HG03469 (cell line): ENCODE measurements at regions not wholly inside any gene's neighbourhood (a gene's known extent, or its start where the extent isn't known, plus 50 kb on each side); places are given as distances from the start of the nearest gene placed in this dataset.

Source experiments
- ATAC-seq: cut with Tn5 transposase; IDR thresholded peaks from one replicate; pipeline ENCODE4 v1.9.1; 2021; ENCODE audit warnings: mild to moderate bottlenecking, moderate library complexity, moderate number of reproducible peaks; ENCODE audit not compliant: unreplicated experiment

DNA sequence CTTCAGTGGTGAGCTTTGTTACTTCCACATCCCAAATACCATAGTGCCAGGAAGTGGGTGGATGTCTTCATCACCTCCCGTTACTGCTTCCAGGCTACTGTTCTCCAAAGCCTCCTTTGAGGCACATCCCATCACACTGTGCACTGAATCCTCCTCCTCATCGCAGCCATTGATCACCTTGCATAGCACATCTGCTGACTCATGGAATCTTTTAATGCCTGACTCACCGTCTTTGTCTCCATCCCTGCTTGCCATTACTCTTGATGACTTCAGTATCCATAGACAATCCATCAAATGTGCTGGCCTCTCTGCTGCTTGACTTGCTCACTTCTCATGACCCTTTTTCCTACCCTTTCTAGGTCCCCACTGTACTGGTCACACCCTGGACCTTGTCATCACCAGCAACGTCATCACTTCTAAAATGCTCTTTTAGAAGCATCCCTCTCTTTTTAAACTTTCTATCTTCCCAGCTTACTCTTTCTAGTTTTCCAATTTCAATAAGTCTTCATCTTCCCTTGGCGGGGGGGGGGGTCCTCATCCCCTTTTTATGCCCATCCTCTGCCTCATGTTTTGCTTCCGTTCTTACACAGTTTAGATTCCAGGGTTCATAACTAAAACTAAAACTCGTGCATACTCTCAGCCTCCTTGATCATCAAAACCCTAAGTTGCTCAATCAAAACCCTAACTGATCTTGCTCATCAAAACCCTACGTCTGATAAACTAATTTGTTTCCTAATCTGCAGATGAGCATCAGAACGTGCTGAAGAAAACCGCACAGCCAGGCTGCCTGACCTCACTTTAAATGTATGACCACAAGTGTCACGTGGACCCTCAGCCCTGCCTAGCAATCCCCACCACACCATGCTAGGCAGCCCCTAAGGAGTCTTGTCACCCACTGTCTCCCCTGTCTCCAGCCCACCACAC is 289.7 kb upstream of the ZFHX3 start:
- ATAC-seq: no peak

GRCh38 chr16:73329358-73330286 is 281.7 kb upstream of the ZFHX3 start:
- no peak for ATAC-seq

DNA sequence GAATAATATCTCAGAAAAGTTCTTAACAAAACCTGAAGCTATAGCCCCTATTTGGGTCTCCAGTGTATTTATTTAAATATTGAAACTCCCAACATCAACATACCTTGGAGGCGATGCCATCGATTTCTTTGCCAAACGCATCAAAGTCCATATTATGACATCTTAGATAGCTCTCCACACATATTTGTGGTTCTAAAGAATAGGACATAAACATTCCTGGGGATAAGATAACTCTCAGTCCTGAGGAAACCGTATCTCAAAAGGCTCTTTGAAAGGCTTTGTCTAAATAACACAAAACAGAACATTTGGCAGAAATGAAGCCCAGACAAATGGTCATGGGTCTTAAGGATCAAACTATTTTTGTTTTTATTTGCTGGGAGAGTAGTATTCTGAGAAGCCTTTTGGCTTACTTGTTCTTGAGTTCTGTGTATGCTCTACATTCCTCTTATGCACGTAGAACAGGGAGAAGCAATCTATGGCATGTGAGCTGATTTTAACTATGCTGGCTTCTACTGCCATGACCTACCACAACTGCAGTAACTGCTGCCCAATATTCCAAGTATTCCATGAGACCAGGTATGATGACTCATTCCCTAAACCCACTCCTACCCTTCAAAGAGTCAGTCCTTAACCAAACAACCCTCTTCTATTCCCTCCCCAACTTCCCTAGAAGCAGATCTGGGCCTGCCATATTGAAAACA is 279.0 kb upstream of the ZFHX3 start:
- ATAC-seq: no peak

- ATAC-seq: no peak
These were observed 278.3 kb upstream of the ZFHX3 start for GRCh38 chr16:73326221-73326620.

DNA sequence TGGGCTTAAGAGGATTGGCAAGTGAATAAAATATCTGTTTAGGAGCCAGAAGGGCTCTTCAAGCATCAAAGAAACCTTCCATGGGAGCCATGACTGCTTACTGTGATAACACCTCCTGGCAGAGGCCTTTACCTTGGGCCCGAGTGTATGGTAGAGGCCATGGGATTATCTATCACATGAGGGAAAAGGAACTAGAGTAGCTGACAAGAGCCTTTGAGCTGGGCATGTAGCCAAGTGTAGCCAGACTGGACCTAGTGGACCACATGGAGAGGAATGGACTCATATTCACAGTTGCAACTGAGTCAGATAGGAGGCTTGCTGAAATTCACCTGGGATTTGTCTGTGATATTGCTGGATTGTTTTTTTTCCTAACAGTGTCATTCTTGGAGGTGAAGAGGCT is 276.0 kb upstream of the ZFHX3 start:
- ATAC-seq: no peak

GRCh38 chr16:73322856-73323255 is 274.9 kb upstream of the ZFHX3 start:
- no peak for ATAC-seq

DNA sequence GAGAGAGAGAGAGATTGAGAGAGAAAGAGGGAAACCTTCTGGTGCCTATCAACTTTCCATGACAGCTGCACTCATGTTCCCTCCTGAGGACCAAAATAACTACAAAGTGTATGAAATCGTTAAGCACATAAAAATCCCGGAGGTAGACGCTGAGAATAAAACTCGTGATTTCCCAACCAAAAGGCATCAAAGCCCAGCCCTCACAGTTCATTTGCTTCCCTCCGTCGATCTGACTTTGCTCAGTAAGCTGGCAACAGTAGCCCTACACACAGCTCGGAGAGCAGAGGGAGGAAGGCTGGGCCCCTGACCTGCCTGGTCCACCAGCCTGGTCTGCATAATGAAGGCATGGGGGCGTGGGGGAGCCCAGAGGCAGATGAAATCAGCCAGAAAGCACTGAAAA is 273.9 kb upstream of the ZFHX3 start:
- no peak for ATAC-seq

DNA sequence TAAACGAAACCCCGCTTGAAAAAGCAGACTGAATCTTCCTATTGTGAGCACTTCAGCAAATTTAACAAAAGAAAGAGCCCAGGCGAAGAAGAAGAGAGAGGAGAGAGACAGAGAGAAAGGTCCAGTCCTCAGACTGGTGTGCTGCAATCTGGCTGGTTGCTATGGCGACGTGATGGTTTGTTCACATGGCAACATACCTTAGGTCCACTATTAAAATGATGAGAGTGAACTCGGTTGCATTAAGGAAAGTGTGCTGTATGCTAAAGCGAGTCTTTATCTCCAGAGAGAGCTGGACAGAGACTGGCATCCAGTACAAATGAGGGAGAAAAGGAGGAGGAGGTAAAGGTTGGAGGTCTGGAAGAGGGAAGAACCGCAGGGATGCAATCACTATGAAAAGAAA is 271.8 kb upstream of the ZFHX3 start:
- ATAC-seq: no peak

DNA sequence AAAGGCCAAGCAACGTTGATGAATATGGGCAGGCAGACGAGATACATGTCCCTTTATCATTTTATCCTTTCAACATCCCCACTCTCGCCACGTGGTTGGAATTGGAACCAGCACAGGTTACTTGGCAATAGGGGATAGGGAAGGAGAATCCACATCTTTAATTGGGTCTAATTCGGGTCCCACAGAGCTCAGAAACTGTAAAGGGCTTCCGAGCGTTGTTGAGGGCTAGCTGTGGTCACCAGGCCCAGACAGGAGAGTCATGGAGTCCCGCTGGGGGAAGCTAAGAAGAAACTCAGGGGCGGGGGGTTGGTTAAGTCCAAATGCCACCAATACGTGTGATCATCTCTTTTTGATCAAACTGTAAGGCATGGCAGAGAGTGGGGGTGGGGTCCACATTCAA is 271.3 kb upstream of the ZFHX3 start:
- ATAC-seq: no peak

DNA sequence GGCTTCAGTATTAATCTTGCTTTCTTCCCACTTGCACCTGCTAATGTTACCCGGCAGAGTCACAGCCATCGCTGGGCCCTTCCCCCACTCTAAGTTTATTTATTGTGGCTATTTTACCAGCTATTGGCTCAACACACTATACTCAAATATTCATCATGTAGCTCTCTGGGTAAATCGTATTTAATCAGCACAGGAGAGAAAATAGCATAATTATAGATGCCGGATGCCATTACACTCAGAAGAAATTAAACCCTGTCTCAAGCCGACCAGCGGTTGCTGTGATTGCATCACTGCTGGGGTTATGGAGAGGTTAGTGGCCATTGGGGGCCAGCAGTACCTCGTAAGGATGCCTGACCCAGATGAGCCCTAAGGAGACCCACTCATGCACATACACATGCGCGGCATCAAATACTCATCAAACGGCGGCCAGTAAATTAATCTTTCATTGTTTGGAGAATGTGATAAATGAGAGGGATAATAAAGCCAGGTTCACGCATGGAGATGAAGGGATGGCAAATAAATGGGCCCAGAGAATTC is 269.5 kb upstream of the ZFHX3 start:
- ATAC-seq: no peak

DNA sequence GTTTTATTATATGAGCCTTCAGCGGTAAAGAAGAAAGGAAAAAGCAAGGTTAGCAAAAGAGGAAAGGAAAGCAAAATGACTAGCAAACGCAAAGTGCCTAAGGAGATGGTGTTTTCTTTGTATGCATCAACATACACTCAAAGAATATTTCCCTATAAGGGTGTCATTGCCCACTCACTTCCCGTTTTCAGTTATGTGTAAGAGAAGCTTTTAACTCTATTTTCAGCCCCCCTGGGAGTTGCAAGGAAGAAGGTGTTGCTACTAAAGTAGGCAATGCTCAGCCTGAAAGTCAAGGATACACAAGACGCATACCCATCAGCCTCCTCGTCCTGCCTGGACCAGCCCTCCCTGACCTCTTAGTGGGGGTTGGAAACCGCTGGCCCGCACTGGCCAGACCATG is 267.7 kb upstream of the ZFHX3 start:
- peak; percentile 90 for ATAC-seq

DNA sequence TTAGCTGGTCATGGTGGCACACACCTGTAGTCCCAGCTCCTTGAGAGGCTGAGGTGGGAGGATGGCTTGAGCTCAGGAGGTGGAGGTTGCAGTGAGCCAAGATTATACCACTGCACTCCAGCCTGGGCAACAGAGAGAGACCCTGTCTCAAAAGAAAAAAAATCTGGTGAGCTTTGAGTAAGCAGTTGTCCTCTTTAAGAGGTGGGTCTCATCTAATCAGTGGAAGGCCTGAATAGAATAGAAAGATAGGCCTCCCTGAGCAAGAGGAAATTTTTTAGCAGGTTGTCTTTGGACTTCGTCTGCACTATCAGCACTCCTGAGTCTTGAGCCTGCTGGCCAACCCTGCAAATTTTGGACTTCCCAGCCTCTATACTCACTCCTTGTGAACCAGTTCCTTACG is 266.0 kb upstream of the ZFHX3 start:
- ATAC-seq: no peak

GRCh38 chr16:73311857-73312723 is 264.2 kb upstream of the ZFHX3 start:
- no peak for ATAC-seq

GRCh38 chr16:73308771-73309170 is 260.8 kb upstream of the ZFHX3 start:
- no peak for ATAC-seq

- ATAC-seq: no peak
These were observed 259.0 kb upstream of the ZFHX3 start for GRCh38 chr16:73306901-73307413.

DNA sequence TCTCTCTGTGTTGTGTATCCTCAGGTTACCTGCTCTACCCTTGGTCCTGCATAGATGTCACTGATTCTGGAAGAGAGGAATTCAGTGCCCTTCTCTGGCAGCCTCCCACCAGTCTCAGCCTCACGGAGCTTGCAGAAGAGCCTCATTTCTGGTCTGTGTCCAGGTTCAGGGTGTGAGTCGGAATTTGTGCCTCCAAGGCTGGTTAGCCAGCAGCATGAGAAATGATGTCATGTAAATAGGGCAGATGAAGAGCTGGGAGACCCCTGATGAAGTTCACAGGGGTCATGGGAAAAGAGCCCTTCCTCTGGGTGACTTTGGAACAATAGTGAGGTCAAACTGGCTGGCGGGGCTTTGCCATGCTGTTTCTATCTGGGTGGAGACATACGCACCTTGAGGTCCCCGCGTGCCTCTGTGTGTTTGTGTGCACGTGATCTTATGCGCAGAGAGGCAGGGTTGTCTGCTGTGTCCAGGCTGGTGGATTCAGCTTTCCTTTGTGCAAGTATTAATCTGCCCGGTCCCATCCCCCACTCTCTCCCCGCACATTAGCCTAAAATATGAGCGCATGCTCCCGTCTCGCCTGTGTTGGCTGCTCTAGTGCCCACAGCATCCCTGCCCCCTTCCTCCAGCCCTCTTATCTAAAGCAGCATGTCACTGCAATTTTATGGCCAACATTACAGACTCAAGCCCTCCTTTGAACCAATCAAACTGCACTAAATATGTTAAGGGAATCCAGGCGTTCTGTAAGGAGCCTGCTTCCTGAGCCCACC is 256.3 kb upstream of the ZFHX3 start:
- ATAC-seq: no peak

- no peak for ATAC-seq
These were observed 255.0 kb upstream of the ZFHX3 start for GRCh38 chr16:73302942-73303341.

GRCh38 chr16:73301984-73302383 is 254.1 kb upstream of the ZFHX3 start:
- no peak for ATAC-seq

DNA sequence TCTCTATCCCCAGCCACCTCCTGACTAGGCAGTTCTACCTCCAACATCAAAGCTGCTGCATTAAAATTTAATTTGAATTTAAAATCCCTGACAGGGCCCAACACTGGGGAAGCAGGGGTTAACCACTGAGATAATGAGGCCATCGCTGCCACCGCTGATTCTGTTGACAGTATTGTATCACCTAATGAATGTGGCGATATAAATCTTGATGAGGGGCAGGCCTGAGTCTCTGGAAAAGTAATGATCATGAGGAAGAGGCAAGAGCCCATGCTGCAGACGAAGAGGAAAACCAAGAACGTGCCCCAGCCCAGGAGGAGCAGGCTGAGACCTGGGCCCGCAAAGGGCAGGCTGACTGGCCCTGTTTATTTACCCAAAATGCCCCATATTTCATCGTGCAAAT is 251.4 kb upstream of the ZFHX3 start:
- no peak for ATAC-seq
